ENCODE measurements at regions not wholly inside any gene's neighbourhood (a gene's known extent, or its start where the extent isn't known, plus 50 kb on each side); places are given as distances from the start of the nearest gene placed in this dataset.
A peak's percentile ranks its signal among the peaks of the same experiment; 100 is the strongest.

DNA sequence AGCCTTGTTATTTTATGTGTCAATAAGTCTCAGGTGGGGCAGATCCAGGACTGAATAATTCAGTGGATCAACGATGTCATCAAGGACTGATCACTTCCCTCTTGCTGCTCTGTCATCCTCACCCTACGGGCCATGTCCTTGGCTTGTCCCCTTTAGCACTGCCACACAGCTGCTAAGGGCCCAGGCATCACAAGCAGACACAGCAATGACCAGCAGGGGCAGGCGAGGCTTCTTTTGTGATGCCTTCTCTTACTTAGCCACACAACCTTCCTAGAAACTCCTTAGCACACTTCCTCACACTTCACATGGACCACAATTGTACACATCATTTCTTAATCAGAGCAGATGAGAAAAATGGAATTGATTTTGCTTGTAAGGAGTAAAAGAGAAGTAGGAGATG, 356.3 kb upstream of the SOX9 start:
- TF ChIP-seq CTCF (conservative IDR thresholded peaks at IDR 0.05; ENCODE audit: low read depth, low read length) (0 out of 2 replicates have a peak, but pooled peaks have one; percentile 11), RAD21 (IDR thresholded peaks at IDR 0.05; ENCODE audit: low read length) (0 out of 2 replicates have a peak, but pooled peaks have one; percentile 5), CEBPB (IDR thresholded peaks at IDR 0.05; ENCODE audit: low read depth, low read length) (no peak)
- Histone ChIP-seq H4K5ac (ENCODE audit: low read depth, low read length) (no peak overlapping the region), H3K36me3 (ENCODE audit: control insufficient read depth, insufficient read depth, low read length) (no peaks in the 10 kb centered on the region), H3K4me1 (ENCODE audit: control insufficient read depth, insufficient read depth, low read length) (no peaks in the 10 kb centered on the region), H3K27me3 (ENCODE audit: control insufficient read depth, insufficient read depth, low read length) (no peaks in the 10 kb centered on the region), H2BK20ac (ENCODE audit: low read depth, low read length) (no peak overlapping the region), H2BK15ac (ENCODE audit: low read depth, low read length) (no peak overlapping the region), H3K18ac (ENCODE audit: low read depth, low read length) (no peak overlapping the region), H3K27ac (ENCODE audit: insufficient read depth, low read length) (no peak overlapping the region), H4K20me1 (ENCODE audit: insufficient read depth, low read length) (no peaks in the 10 kb centered on the region), H3K23ac (ENCODE audit: low read depth, low read length) (no peak overlapping the region), H3K9me3 (ENCODE audit: control insufficient read depth, insufficient read depth, low read length) (no peaks in the 10 kb centered on the region), H3K79me1 (ENCODE audit: low read depth in 1 of 2, low read length in 2 of 2) (no peaks in the 10 kb centered on the region), H4K8ac (ENCODE audit: low read depth in 2 of 2, low read length in 2 of 2) (no peak overlapping the region), H3K4ac (ENCODE audit: low read depth, low read length) (no peak overlapping the region), H3K9me1 (ENCODE audit: insufficient read depth, low read length) (no peaks in the 10 kb centered on the region), H3K9ac (ENCODE audit: low read depth, low read length) (no peak overlapping the region), H2BK120ac (ENCODE audit: low read depth, low read length) (no peak overlapping the region), H2AFZ (replicated peaks; ENCODE audit: low read length, poor library complexity) (no peak overlapping the region), H3K14ac (replicated peaks; ENCODE audit: low read depth, low read length) (no peak overlapping the region), H3K4me3 (ENCODE audit: insufficient read depth, low read depth, low read length) (no peak overlapping the region), H2AK5ac (ENCODE audit: low read depth, low read length) (no peak overlapping the region), H3K4me2 (ENCODE audit: low read depth, low read length) (no peak overlapping the region), H4K91ac (ENCODE audit: insufficient read depth, low read depth, low read length) (no peak overlapping the region), H2AK9ac (replicated peaks; ENCODE audit: low read depth, low read length, poor library complexity) (no peak overlapping the region), H3K56ac (ENCODE audit: extremely low read depth, insufficient read depth, low read length) (no peak overlapping the region), H2BK5ac (ENCODE audit: low read depth, low read length, poor library complexity, severe bottlenecking) (no peak overlapping the region)
- no TSS peak for BruUV-seq (replicated peaks)
- in situ Hi-C loops (cut with MboI; ENCODE audit: low sequenced_read_pairs): no loop called here
- ChIA-PET CTCF (no interaction called here), POLR2A (ENCODE audit: unreplicated experiment) (no interaction called here)
- ATAC-seq (ENCODE audit: low read depth) (no peak), DNase-seq (no peak)
- intact Hi-C loops (cut with micrococcal nuclease): no loop called here
- no CpG with 5 or more reads among the region's 3 CpGs for WGBS, 2 experiments (ENCODE audit: extremely low coverage in 2 of 2, insufficient read length in 1 of 2)
- dilution Hi-C loops (cut with HindIII; ENCODE audit: low sequenced_read_pairs, unreplicated experiment): no loop called here

Measured in IMR-90 (cell line).